ENCODE measurements at regions not wholly inside any gene's neighbourhood (a gene's known extent, or its start where the extent isn't known, plus 50 kb on each side); places are given as distances from the start of the nearest gene placed in this dataset.

- H3K4ac ChIP-seq (ENCODE audit: low read depth, low read length) = no peak overlapping the region
- no peaks in the 10 kb centered on the region for H3K23me2 ChIP-seq (ENCODE audit: insufficient read length, low read depth, low read length, poor library complexity, severe bottlenecking)
- no peak for DNase-seq
- H3K79me1 ChIP-seq (ENCODE audit: insufficient read depth, low read depth, low read length, poor library complexity, severe bottlenecking) = no peaks in the 10 kb centered on the region
- H3K14ac ChIP-seq (ENCODE audit: insufficient read depth, low read length) = no peak overlapping the region
- H2AK5ac ChIP-seq (ENCODE audit: insufficient read length, low read length) = no peak overlapping the region
- no peak overlapping the region for H2BK5ac ChIP-seq (ENCODE audit: insufficient read length, low read length)
- H2BK20ac ChIP-seq (ENCODE audit: low read depth, low read length, poor library complexity, severe bottlenecking) = no peak overlapping the region
- H3K56ac ChIP-seq (ENCODE audit: insufficient read length, low read depth, low read length) = no peak overlapping the region
- no peaks in the 10 kb centered on the region for H3K4me1 Mint-ChIP-seq
- WGBS (ENCODE audit: extremely low coverage, insufficient read length, low lambda C conversion rate) = no CpG with 5 or more reads among the region's 13 CpGs
- no peaks in the 10 kb centered on the region for H3K9me3 ChIP-seq (ENCODE audit: control insufficient read depth, low read depth, low read length)
- H2AFZ ChIP-seq (ENCODE audit: low read length) = no peak overlapping the region
- no peak overlapping the region for H3K27ac Mint-ChIP-seq
- no peak overlapping the region for H2BK12ac ChIP-seq (ENCODE audit: insufficient read length, low read depth, low read length)
- no peaks in the 10 kb centered on the region for H4K20me1 ChIP-seq (ENCODE audit: control insufficient read depth, insufficient read depth, insufficient read length)
- peaks cover 0 to 1% of the 10 kb centered on the region in 2 experiments; a peak in 2 of 5 replicates for H3K9me3 Mint-ChIP-seq
- H3K4me1 ChIP-seq (ENCODE audit: insufficient read depth, low read length) = no peaks in the 10 kb centered on the region
- H2BK120ac ChIP-seq (ENCODE audit: low read depth, low read length, poor library complexity, severe bottlenecking) = no peak overlapping the region
- H3T11ph ChIP-seq (ENCODE audit: low read length) = no peak overlapping the region
- no peaks in the 10 kb centered on the region for H3K36me3 Mint-ChIP-seq (ENCODE audit: insufficient read depth in 1 of 3, low read depth in 3 of 3)
- H3K23ac ChIP-seq (ENCODE audit: insufficient read length, low read depth, low read length) = no peak overlapping the region
- H3K4me3 Mint-ChIP-seq = no peak overlapping the region
- H3K18ac ChIP-seq (ENCODE audit: insufficient read length, low read depth, low read length) = no peak overlapping the region
- H3K27me3 ChIP-seq (ENCODE audit: insufficient read depth, low read length) = no peaks in the 10 kb centered on the region
- no peaks in the 10 kb centered on the region for H3K27me3 Mint-ChIP-seq (ENCODE audit: low read depth)
- H4K8ac ChIP-seq (replicated peaks; ENCODE audit: insufficient read length, low read depth, low read length) = no peak overlapping the region
- no peak overlapping the region for H3K27ac ChIP-seq (ENCODE audit: insufficient read length, low read depth, low read length)
- H4K91ac ChIP-seq (ENCODE audit: insufficient read length, low read depth, low read length) = no peak overlapping the region
- no peak overlapping the region for H3K4me2 ChIP-seq (ENCODE audit: insufficient read depth, insufficient read length, low read length)
- H3K9ac ChIP-seq (ENCODE audit: extremely low read depth, insufficient read length, low read length) = no peak overlapping the region
- H2BK15ac ChIP-seq (ENCODE audit: low read depth, low read length) = no peak overlapping the region
- no peak overlapping the region for H4K5ac ChIP-seq (ENCODE audit: insufficient read length, low read depth, low read length)
- no peaks in the 10 kb centered on the region for H3K79me2 ChIP-seq (ENCODE audit: insufficient read depth, low read length)
- no peak for TF ChIP-seq CTCF (conservative IDR thresholded peaks at IDR 0.05)
Observed at GRCh38 chr4:187335339-187335738, 611.7 kb upstream of the FAT1 start.
